GM12878 (cell line): ENCODE measurements at regions not wholly inside any gene's neighbourhood (a gene's known extent, or its start where the extent isn't known, plus 50 kb on each side); places are given as distances from the start of the nearest gene placed in this dataset.

Experiments used
- ATAC-seq: fragments of 200-7000 bp; cut with Tn5 transposase; 3 replicates; pipeline ENCODE4 v1.9.1; 2020; ENCODE audit warnings: mild to moderate bottlenecking, moderate library complexity
- BruUV-seq: library from RNA; stranded (reverse); fragments of 400-500 nt; replicated peaks from 2 replicates; lab custom pipeline; 2021; lab: Mats Ljungman, UMichigan
- CTCF ChIA-PET: fragments of 300-600 bp; sonication (Branson Sonifier 250); formaldehyde crosslinking; extraction: SDS; loops from one replicate; lab custom pipeline; 2021; ENCODE audit warnings: inconsistent platforms; lab: Yijun Ruan, JAX
- POLR2A ChIA-PET: fragments of 350-600 bp; formaldehyde crosslinking; extraction: SDS; loops from one replicate; lab custom pipeline; 2021; ENCODE audit warnings: inconsistent platforms; lab: Charles Lee
- RAD21 ChIA-PET: fragments of 300-600 bp; sonication (Branson Sonifier 250); formaldehyde crosslinking; loops from one replicate; lab custom pipeline; 2023; ENCODE audit warnings: antibody characterized with exemption; ENCODE audit not compliant: unreplicated experiment; lab: Charles Lee
- SMC1A ChIA-PET: fragments of 300-600 bp; sonication (Branson Sonifier 250); formaldehyde crosslinking; loops from one replicate; lab custom pipeline; 2023; ENCODE audit not compliant: unreplicated experiment, uncharacterized antibody; lab: Charles Lee
- DNase-seq: peaks from one replicate; pipeline ENCODE4 v3.0.0-alpha.2; 2011; ENCODE audit warnings: low read depth, low spot score
- FAIRE-seq: peaks from 3 replicates; lab custom pipeline; 2011; peaks lifted over from hg19 to GRCh38; lab: Jason Lieb, UNC
- H2AFZ ChIP-seq: 2 replicates; pipeline ENCODE4 v1.6.0; 2011; ENCODE audit warnings: low read depth, low read length, control low read depth; ENCODE audit not compliant: control insufficient read depth
- H3K27ac ChIP-seq: 2 replicates; pipeline ENCODE4 v1.5.1; 2011; ENCODE audit warnings: control low read depth; ENCODE audit not compliant: control insufficient read depth, insufficient read depth
- H3K27me3 ChIP-seq, 2 experiments: replicated peaks in 1 of 2; 2 replicates each; pipeline versions ENCODE4 v1.6.0 to v1.6.1; 2011; ENCODE audit warnings: low read length in 1 of 2; ENCODE audit not compliant: control insufficient read depth in 2 of 2, insufficient read depth in 2 of 2
- H3K36me3 ChIP-seq, 2 experiments: 2 replicates each; pipeline ENCODE4 v1.5.1; 2011; ENCODE audit warnings: low read length in 1 of 2; ENCODE audit not compliant: control insufficient read depth in 2 of 2, insufficient read depth in 2 of 2
- H3K4me1 ChIP-seq: 2 replicates; pipeline ENCODE4 v1.6.1; 2011; ENCODE audit warnings: mild to moderate bottlenecking, low read length, moderate library complexity, mixed read lengths; ENCODE audit not compliant: control insufficient read depth, insufficient read depth
- H3K4me2 ChIP-seq: 2 replicates; pipeline ENCODE4 v1.6.0; 2011; ENCODE audit warnings: control low read depth; ENCODE audit not compliant: control insufficient read depth, insufficient read depth
- H3K4me3 ChIP-seq: fragments of 200-600 bp; sonication (generic); 2 replicates; pipeline ENCODE4 v1.5.1; 2016
- H3K79me2 ChIP-seq: 2 replicates; pipeline ENCODE4 v1.6.0; 2011; ENCODE audit warnings: low read length; ENCODE audit not compliant: control insufficient read depth, insufficient read depth
- H3K9ac ChIP-seq: 2 replicates; pipeline ENCODE4 v1.8.0; 2011; ENCODE audit warnings: low read length, control low read depth, mixed read lengths; ENCODE audit not compliant: control insufficient read depth, insufficient read depth
- H3K9me3 ChIP-seq: replicated peaks from 3 replicates; pipeline ENCODE4 v1.5.1; 2011; ENCODE audit warnings: mild to moderate bottlenecking, low read length; ENCODE audit not compliant: control insufficient read depth, insufficient read depth
- H4K20me1 ChIP-seq: 2 replicates; pipeline ENCODE4 v1.6.0; 2011; ENCODE audit not compliant: control insufficient read depth, insufficient read depth
- FOXK2 ChIP-seq: fragments of 450-650 bp; IDR thresholded peaks from 2 replicates; pipeline ENCODE4 v1.6.1; 2017; ENCODE audit warnings: mild to moderate bottlenecking, moderate library complexity
- IKZF1 ChIP-seq: fragments of 450-650 bp; conservative IDR thresholded peaks from 2 replicates; pipeline ENCODE4 v1.6.1; 2017; ENCODE audit warnings: antibody characterized with exemption, mild to moderate bottlenecking
- NR2C2 ChIP-seq: IDR thresholded peaks from 2 replicates; pipeline ENCODE4 v1.6.1; 2011; ENCODE audit warnings: borderline replicate concordance, low read depth; ENCODE audit not compliant: control insufficient read depth, insufficient read length
- PBX3 ChIP-seq: IDR thresholded peaks from 2 replicates; pipeline ENCODE4 v1.6.1; 2011; ENCODE audit warnings: mild to moderate bottlenecking, low read depth, low read length, moderate library complexity; ENCODE audit not compliant: insufficient replicate concordance
- SUPT20H ChIP-seq: IDR thresholded peaks from 2 replicates; pipeline ENCODE4 v1.6.1; 2011; ENCODE audit warnings: low read depth, mild to moderate bottlenecking, low read length, moderate library complexity, borderline replicate concordance; ENCODE audit not compliant: control insufficient read depth
- ZBTB11 ChIP-seq: fragments of 450-650 bp; formaldehyde crosslinking; IDR thresholded peaks from 2 replicates; pipeline ENCODE4 v1.5.0; 2022; ENCODE audit warnings: mild to moderate bottlenecking, missing genetic modification characterization
- ZSCAN29 ChIP-seq: fragments of 450-650 bp; IDR thresholded peaks from 2 replicates; pipeline ENCODE4 v1.6.1; 2017; ENCODE audit warnings: mild to moderate bottlenecking, moderate library complexity
- WGBS: methylation state at CpG from one replicate; pipeline ENCODE4 v1.1.6; 2016; ENCODE audit warnings: low lambda C conversion rate; ENCODE audit not compliant: insufficient replicate concordance, insufficient coverage; ENCODE audit errors: missing lambda C conversion rate; 5-methylcytosine and 5-hydroxymethylcytosine counted together
- in situ Hi-C: fragments of 300-500 bp; cut with MboI; formaldehyde crosslinking; loops from 9 replicates; pipeline ENCODE4 v1.14.3; 2018; ENCODE audit warnings: mixed read lengths
- intact Hi-C: fragments of 100-400 bp; cut with micrococcal nuclease; formaldehyde crosslinking; loops from one replicate; pipeline ENCODE4 v1.14.2; 2022; ENCODE audit not compliant: unreplicated experiment
- TF ChIP-seq, protein P1 (sequence below): fragments of 450-650 bp; formaldehyde crosslinking; IDR thresholded peaks from 2 replicates; pipeline ENCODE4 v1.4.0; 2020; ENCODE audit warnings: mild to moderate bottlenecking, moderate library complexity
- TF ChIP-seq, protein P2 (sequence below): fragments of 450-650 bp; IDR thresholded peaks from 2 replicates; pipeline ENCODE4 v1.6.1; 2014; ENCODE audit warnings: mild to moderate bottlenecking
- TF ChIP-seq, protein P3 (sequence below): fragments of 450-650 bp; IDR thresholded peaks from 2 replicates; pipeline ENCODE4 v1.6.1; 2017; ENCODE audit warnings: mild to moderate bottlenecking

GRCh38 chr5:120852222-120852860, 388.2 kb downstream of the PRR16 start (continued):
- TF ChIP-seq, protein P1, sequence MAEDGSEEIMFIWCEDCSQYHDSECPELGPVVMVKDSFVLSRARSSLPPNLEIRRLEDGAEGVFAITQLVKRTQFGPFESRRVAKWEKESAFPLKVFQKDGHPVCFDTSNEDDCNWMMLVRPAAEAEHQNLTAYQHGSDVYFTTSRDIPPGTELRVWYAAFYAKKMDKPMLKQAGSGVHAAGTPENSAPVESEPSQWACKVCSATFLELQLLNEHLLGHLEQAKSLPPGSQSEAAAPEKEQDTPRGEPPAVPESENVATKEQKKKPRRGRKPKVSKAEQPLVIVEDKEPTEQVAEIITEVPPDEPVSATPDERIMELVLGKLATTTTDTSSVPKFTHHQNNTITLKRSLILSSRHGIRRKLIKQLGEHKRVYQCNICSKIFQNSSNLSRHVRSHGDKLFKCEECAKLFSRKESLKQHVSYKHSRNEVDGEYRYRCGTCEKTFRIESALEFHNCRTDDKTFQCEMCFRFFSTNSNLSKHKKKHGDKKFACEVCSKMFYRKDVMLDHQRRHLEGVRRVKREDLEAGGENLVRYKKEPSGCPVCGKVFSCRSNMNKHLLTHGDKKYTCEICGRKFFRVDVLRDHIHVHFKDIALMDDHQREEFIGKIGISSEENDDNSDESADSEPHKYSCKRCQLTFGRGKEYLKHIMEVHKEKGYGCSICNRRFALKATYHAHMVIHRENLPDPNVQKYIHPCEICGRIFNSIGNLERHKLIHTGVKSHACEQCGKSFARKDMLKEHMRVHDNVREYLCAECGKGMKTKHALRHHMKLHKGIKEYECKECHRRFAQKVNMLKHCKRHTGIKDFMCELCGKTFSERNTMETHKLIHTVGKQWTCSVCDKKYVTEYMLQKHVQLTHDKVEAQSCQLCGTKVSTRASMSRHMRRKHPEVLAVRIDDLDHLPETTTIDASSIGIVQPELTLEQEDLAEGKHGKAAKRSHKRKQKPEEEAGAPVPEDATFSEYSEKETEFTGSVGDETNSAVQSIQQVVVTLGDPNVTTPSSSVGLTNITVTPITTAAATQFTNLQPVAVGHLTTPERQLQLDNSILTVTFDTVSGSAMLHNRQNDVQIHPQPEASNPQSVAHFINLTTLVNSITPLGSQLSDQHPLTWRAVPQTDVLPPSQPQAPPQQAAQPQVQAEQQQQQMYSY (CRISPR knock-in tag) = no peak
- TF ChIP-seq NR2C2 (no peak), ZSCAN29 (no peak), PBX3 (no peak), FOXK2 (no peak), IKZF1 (no peak)

DNA sequence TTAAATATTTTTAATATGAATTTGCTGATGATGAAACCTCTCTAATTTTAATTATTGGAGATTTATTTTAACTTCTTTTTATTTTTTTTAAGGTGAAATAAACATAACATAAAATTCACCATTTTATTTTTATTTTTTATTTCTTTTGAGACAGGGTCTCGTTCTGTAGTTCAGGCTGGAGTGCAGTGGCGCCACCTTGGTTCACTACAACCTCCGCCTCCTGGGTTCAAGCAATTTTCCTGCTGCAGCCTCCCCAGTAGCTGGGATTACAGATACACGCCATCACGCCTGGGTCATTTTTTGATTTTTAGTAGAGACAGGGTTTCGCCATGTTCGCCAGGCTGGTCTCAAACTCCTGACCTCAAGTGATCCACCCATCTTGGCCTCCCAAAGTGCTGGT, 402.9 kb downstream of the PRR16 start:
- intact Hi-C loops (no loop called here), in situ Hi-C loops (no loop called here)
- RAD21 ChIA-PET = no interaction called here
- H3K27me3 ChIP-seq = no peaks in the 10 kb centered on the region
- no peak overlapping the region for H3K4me3 ChIP-seq
- POLR2A ChIA-PET = no interaction called here
- H2AFZ ChIP-seq = no peak overlapping the region
- H3K4me1 ChIP-seq = no peaks in the 10 kb centered on the region
- no peak for DNase-seq
- ATAC-seq = no peak
- SMC1A ChIA-PET = interaction anchor here (0.7 kb wide), 1 partner anchor 494 kb away, joined by 3 read pairs; no protein-coding TSS in a partner anchor
- no peak overlapping the region for H3K9ac ChIP-seq
- no peaks in the 10 kb centered on the region for H3K79me2 ChIP-seq
- WGBS = 36% methylated on average over 7 of the region's 7 CpGs
- no peak overlapping the region for H3K27ac ChIP-seq
- no peaks in the 10 kb centered on the region for H3K36me3 ChIP-seq
- H4K20me1 ChIP-seq = no peaks in the 10 kb centered on the region
- no TSS peak for BruUV-seq
- CTCF ChIA-PET = no interaction called here
- H3K4me2 ChIP-seq = no peak overlapping the region
- H3K9me3 ChIP-seq = no peaks in the 10 kb centered on the region
- FAIRE-seq = no peak
- TF ChIP-seq, protein P2, sequence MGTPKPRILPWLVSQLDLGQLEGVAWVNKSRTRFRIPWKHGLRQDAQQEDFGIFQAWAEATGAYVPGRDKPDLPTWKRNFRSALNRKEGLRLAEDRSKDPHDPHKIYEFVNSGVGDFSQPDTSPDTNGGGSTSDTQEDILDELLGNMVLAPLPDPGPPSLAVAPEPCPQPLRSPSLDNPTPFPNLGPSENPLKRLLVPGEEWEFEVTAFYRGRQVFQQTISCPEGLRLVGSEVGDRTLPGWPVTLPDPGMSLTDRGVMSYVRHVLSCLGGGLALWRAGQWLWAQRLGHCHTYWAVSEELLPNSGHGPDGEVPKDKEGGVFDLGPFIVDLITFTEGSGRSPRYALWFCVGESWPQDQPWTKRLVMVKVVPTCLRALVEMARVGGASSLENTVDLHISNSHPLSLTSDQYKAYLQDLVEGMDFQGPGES = no peak
- TF ChIP-seq, protein P3, sequence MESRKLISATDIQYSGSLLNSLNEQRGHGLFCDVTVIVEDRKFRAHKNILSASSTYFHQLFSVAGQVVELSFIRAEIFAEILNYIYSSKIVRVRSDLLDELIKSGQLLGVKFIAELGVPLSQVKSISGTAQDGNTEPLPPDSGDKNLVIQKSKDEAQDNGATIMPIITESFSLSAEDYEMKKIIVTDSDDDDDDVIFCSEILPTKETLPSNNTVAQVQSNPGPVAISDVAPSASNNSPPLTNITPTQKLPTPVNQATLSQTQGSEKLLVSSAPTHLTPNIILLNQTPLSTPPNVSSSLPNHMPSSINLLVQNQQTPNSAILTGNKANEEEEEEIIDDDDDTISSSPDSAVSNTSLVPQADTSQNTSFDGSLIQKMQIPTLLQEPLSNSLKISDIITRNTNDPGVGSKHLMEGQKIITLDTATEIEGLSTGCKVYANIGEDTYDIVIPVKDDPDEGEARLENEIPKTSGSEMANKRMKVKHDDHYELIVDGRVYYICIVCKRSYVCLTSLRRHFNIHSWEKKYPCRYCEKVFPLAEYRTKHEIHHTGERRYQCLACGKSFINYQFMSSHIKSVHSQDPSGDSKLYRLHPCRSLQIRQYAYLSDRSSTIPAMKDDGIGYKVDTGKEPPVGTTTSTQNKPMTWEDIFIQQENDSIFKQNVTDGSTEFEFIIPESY = no peak
- TF ChIP-seq ZBTB11 (CRISPR knock-in tag) = no peak
- TF ChIP-seq SUPT20H = no peak
